Epithelial cell of prostate (primary cell): ENCODE measurements at regions not wholly inside any gene's neighbourhood (a gene's known extent, or its start where the extent isn't known, plus 50 kb on each side); places are given as distances from the start of the nearest gene placed in this dataset.

Source experiments
- DNase-seq: peaks from one replicate; pipeline ENCODE4 v3.0.0-alpha.2; 2011; ENCODE audit warnings: low read depth, low spot score
- H3K27ac ChIP-seq: fragments of 450-650 bp; 2 replicates; pipeline ENCODE4 v1.5.1; 2017; ENCODE audit warnings: mild to moderate bottlenecking

DNA sequence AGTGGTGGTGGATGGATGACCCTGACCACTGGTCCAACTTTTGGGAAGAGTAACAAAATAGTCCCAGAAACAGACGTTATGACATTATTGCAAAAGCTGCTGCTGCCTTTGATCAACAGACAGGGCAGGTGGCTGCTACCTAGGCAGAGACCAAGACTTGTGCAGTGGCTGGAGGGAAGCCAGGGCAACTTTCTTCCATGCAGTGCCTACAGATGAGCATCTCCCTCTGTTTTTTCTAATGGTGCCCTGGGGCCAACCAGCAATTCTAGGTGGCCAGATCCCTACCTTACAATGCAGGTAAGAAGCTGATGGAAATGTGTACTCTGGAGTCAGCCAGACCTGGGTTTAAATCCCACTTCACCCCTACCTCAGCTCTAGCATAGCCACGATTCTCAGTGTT is 283.1 kb upstream of the POU3F1 start:
- DNase-seq: no peak

DNA sequence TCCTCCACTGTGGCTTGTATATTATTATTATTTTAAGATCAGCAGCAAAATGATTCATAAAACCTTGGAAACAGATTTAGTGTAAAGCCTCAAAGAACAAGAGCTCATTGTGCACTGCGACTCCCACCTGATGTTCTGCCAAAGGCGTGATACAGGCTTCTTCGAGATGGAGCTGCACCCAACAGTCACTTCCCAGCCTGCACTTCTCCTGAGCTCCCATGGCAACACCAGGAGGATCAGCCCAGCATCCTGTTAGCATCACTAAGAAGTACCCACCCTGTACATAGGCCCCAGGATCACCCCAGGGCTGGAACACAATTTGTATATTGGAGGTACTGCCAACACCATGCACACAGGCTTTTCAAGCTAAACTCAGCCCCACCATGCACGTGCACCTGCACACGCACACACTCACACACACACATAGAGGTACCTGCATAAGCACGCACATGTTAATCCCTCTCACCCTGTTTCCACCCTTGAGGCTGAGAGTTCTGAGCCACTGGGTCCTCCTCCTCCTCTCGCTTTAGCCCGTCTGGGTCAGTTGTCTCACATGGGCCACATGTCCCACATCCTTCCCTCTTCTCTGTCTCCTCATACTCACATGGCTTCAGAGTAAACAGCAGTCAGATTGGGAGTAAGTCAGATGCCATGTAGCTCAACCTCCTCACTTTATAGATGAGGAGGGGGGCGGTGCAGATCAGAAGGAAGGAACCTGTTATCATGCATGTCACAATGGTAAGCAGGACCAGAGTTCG is 281.9 kb upstream of the POU3F1 start:
- DNase-seq: no peak
- H3K27ac ChIP-seq: no peak overlapping the region

More for the DNA sequence above, 283.1 kb upstream of the POU3F1 start:
- H3K27ac ChIP-seq: no peak overlapping the region

DNA sequence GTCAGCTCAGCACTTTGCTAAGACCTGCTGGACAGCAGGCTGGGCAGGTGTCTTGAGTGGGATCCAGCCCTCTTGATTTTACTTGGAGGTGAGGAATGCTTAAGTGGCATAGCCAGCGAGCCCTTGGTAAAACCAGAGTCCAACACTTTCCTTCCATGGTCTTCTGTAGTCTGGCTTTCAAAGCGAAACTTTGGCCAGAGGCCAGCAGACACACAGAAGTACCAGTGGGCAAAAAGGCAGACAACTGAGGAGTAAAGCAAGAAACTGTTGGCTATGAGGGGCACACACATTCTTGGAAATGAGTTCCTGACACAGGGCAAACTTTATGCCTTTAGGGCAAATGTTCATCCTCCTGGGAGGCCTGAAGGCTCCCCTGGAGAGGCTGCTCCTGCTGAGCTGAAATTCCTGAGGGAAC is 281.0 kb upstream of the POU3F1 start:
- no peak for DNase-seq

DNA sequence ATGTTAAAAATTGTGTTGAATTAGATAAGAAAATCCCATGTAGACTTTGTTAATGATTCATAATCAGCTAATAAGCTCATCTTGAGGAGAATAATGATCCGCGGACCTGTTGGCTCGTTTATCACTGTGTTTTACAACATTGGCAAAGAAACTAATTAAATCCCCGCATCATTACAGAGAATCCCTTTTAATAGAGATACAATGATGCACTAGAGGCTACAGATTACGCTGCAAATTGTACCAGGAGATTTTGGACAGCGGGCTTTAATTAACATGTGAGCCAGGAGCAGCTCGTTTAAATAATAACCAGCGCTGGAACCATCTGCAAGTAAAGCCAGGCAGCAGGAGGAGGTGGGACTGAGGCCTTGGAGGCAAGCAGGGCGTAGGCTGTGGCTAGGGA is 280.3 kb upstream of the POU3F1 start:
- H3K27ac ChIP-seq: no peak overlapping the region
- no peak for DNase-seq

More for the DNA sequence above, 281.0 kb upstream of the POU3F1 start:
- no peak overlapping the region for H3K27ac ChIP-seq

DNA sequence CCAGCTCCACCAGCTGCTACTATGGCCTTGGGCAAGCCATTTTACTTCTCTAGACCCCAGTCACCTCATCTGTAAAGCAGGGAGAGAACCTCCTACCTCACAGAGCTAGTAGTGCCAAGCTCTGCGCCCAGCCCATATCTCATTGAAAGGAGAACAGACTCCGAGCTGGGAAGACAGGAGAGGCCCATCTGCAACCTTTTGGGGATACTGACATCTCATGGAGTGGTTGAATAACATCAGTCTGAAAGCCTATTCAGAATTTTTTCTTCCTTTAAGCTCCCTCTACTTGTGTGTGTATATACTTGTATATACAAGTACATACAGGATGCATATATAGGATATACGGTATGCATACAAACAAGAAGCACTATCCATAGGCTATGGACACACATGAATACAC is 279.5 kb upstream of the POU3F1 start:
- H3K27ac ChIP-seq: no peak overlapping the region

DNA sequence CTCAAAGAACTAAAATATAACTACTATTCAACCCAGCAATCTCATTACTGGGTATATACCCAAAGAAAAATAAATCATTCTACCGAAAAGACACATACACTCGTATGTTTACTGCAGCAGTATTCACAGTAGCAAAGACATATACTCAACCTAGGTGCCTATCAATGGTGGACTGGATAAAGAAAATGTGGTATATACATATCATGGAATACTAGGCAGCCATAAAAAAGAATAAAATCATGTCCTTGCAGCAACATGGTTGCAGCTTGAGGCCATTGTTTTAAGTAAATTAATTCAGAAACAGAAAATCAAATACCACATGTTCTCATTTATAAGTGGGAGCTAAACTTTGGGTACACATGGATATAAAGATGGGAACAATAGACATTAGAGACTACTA is 266.2 kb upstream of the POU3F1 start:
- DNase-seq: no peak
- no peak overlapping the region for H3K27ac ChIP-seq

More for the DNA sequence above, 279.5 kb upstream of the POU3F1 start:
- no peak for DNase-seq

DNA sequence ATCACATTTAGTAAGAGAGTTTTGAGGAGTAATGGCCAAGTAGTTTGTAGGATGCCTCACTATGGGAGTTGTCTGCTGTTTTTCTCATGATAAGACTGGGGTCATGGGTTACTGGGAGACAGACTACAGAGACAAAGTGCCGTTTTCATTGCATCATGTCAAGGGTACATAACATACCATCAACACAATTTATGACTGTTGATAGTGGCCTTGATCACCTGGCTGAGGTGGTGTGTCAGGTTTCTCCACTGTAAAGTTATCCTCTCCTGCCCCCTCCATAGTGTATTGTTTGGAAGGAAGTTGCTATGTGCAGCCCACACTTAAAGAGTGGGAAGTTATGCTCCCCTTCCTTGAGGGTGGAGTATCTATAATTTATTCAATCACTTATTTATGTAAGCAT is 263.5 kb upstream of the POU3F1 start:
- no peak for DNase-seq
- no peak overlapping the region for H3K27ac ChIP-seq

DNA sequence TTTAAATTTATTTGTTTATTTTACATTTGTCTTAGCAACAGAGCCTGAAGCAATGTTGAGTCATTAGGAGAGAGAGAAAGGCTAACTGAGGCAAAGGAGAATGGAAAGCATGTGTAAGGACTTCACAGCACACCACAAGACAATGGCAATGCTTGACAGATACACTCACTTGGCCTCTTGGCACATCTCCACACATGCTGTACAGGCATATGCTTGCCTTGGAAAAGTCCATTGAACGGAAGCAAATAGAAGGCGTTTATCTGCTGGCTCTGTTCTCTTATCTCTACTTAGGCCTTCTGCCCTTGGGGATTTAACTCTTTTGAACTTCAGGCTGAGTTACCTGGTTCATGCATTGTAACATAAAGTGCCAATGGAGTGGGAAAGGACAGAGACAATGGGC is 262.2 kb upstream of the POU3F1 start:
- peak; percentile 87 for DNase-seq
- H3K27ac ChIP-seq: no peak overlapping the region

DNA sequence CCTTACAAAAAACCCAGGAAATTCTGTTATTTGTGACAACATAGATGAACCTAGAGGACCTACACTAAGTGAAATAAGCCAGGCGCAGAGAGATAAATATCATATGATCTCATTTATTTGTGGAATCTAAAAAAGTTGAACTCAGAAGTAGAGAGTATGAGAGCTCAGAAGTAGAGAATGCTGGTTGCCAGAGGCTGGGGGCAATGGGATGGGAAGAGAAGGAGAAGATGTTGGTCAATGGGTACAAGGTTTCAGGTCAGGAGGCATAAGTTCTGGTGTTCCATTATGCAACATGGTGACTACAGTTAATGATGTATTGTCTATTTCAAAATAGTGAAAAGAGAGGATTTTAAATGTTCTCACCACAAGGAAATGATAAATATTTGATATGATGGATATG is 259.1 kb upstream of the POU3F1 start:
- no peak for DNase-seq
- H3K27ac ChIP-seq: no peak overlapping the region

DNA sequence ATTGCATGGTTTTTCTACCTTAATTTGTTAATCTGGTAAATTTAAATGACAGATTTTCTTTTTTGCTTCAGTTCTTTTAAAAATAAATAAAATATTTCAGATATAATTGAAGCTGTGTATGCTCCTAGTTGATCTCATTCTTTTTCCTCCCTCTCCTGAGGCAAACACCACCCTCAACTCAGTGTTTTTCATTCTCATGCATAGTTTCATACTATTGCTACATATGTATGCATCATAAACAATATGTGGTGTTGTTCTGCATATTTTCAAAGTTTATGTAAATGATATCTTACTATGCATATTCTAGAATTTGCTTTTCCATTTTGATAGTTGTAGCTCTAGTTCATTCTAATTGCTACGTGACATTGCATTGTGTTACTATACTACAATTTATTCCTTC is 257.2 kb upstream of the POU3F1 start:
- H3K27ac ChIP-seq: no peak overlapping the region
- DNase-seq: no peak

DNA sequence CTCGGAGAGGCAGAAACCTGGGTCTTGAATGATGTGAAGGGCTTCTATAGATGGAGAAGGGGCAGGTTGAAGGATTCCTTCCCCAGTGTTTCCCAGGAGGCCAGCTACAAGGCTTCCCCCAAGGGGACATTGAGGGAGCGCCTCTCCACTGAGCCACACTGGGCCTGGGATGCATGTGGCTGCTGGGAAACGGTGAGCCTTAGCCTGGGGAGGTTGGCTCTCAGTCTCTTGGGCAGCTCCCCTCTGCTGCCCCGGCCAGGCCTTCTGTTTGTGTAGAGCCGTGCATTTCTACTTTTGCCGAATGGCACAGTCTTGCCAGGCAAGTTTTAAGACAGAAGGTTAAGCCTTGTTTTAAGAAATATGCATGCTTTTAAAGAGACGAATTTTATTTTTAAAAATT is 254.4 kb upstream of the POU3F1 start:
- no peak for DNase-seq
- no peak overlapping the region for H3K27ac ChIP-seq

DNA sequence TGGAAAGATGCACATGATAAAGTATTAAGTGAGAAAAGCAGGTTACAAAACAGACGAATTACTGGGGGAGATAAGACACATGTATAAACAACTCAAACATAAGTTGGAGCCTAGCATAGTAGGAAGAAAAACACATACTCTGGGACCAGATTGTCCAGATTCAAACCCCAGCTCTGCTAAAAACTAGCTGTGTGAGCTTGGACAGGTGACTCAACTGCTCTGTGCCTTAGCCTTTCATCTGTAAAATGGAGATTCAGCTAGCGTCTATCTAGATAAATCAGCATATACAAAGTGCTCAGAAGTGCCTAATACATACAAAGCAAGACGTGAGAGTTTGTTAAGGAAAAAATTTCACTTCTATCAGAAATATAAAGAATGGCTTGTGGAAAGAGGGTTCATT is 254.0 kb upstream of the POU3F1 start:
- DNase-seq: no peak
- H3K27ac ChIP-seq: no peak overlapping the region

DNA sequence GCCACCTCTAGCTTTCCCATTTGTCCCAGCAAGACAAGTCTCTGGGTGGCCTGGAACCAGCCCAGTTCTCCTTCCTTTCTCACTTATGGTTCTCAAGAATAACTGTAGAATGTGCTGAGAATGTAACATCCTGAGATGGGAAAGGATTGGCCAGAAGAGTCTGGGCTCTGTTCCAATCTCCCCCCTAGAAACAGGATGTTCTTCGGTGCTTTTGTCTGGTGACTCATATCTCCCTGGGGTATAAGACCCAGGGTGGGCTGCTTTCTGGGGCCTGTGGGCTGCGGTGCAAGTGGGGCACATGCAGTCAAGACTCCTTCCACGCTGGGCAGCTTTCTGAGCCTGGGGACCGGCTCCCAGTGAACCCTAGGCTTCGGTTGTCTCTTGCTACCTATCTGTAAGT is 251.2 kb upstream of the POU3F1 start:
- H3K27ac ChIP-seq: no peak overlapping the region
- no peak for DNase-seq

DNA sequence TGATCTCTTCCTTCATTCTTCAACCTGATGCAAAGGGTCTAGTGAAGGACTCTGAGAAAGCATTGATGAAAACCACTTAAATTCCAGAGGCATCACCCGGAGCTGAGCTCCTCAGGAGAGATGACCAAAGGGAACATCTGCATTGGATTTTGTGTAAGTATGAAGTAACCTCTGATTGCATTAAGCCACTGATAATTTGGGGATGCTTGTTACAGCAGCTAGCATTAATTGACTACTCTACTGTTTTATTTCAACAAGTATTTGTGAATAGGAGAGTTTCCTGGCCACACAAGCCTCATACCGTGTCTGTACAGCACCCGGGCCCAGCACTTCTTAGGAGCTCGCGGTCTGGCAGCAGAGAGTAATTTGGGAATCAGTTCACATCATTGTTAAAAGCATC is 250.7 kb upstream of the POU3F1 start:
- H3K27ac ChIP-seq: no peak overlapping the region
- DNase-seq: no peak

DNA sequence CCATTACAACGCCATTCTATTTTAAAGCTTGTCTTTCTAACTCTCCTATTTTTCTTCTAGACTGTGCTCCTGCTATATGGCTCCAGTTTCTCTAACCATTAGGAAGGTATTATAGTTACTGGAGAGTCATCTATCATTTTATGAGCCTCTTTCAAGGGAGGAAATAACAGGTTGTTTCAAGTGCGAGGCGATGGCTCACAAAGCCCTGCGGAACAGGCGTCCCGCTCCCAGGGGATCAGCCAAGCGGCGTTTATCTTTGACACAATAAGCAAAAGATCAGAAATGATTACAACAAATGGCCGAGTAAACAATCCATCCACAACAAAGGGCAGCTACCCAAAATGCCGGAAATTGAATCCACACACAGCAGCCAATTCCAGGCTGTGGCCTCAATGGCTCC is 249.5 kb upstream of the POU3F1 start:
- H3K27ac ChIP-seq: no peak overlapping the region
- no peak for DNase-seq

DNA sequence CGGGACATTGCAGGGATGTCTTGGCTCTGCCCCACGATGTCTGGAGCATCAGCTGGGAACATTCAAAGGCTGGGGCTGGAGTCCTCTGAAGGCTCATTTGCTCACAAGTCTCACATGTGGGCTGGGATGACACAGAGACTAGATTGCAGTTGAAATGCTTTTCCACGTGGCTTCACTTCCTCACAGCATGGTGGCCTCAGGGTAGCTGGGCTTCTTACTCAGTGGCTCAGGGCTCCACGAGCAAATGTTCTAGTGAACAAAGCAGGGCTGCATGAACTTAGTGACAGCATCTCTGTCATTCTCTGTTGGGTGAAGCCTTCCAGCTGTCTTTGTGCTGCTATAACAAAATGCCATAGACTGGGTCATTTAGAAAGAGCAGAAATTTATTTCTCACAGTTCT is 247.0 kb upstream of the POU3F1 start:
- no peak for DNase-seq

DNA sequence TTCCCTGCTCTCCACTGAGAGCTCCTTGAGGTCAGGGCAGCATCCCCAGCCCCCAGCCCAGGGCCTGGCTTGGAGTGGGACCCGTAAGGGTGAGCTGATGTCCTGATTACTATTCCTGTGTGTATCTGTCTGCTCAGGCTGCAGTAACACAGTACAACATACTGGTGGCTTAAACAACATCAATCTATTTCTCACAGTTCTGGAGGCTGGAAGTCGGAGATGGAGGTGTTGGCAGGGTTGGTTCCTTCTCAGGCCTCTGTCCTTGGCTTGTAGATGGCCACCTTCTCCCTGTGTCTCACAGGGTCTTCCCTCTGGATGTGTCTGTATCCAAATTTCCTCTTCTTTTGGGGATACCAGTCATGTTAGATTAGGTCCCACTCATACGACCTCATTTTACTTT is 246.4 kb upstream of the POU3F1 start:
- DNase-seq: no peak
- H3K27ac ChIP-seq: no peak overlapping the region

More for the DNA sequence above, 247.0 kb upstream of the POU3F1 start:
- no peak overlapping the region for H3K27ac ChIP-seq

DNA sequence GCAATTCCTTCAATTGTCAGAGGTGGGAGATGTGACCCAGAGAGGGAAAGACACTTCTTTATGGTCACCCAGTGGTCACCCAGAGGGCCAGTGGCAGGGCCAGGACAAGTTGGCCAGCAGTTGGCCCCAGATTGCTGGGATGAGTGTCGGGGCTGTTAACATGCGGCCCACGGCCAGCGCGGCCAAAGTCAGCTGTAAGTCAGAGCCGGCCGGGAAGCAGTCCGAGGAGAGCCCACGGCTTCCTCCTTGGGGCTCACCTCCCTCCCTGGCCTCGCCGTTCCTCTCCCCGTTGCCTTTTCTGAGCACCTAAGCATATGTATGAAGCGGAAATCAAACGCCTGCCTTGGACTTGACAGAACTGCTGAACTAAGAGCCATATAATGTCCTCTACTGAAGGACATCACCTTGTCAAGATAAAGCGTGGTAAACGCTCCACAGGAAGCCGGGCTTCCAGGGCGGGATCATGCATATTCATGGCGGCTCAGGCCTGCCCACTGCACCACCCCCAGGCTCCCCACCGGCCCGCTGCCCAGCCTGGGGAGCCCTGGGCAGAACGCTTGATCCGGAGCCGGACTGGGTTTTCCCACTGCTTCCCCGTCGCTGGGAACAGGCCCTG is 245.4 kb upstream of the POU3F1 start:
- H3K27ac ChIP-seq: no peak overlapping the region

DNA sequence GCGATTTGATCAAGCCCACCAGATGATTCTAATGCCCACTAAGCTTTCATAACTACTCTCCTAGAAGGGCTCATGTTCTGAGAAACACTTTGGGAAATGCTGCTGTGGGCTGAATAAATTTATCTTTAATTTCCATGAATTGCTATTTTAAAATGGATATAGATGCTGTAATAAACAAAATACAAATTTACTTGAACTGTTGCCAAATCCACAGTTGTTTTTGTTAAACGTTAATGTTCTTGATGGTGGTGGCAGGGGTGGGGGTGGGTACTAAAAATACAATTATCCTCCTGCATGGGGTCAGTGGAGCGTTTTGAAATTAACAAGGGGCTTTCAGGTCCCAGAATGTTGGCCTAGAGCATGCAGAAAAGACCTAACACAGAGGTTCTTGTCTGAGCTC is 244.7 kb upstream of the POU3F1 start:
- no peak overlapping the region for H3K27ac ChIP-seq
- no peak for DNase-seq

More for the DNA sequence above, 245.4 kb upstream of the POU3F1 start:
- DNase-seq: no peak

DNA sequence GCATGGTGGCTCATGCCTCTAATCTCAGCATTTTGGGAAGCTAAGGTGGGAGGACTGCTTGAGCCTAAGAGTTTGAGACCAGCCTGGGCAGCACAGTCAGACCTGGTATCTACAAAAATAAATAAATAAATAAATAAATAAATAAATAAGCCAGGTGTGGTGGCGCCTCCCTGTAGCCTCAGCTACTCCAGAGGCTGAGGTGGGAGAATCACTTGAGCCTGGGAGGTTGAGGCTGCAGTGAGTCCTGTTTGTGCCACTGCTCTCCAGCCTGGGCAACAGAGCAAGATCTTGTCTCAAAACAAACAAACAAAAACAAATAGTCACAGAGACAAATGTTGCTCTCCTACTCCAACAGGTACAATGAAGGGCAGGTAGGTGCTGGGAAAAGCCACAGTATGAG is 242.4 kb upstream of the POU3F1 start:
- DNase-seq: no peak

DNA sequence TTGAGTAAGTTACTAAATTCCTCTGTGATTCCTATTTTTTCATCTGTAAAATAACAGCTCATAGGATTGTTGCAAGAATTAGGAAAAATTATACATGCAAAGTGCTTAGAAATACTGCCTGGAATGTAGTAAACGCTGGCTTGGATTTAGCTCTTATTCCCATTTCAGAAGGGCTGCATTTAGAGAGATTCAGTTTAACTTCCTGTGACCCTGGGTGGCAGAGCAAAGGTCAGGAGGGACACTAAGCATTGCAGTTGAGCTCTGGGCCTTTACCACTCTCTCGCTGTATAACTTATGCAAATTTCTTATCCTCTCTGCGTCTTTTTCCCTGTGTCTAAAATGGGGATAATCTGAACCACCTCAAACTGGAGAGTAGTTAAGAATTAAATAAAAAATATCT is 241.0 kb upstream of the POU3F1 start:
- DNase-seq: no peak
- no peak overlapping the region for H3K27ac ChIP-seq

More for the DNA sequence above, 242.4 kb upstream of the POU3F1 start:
- H3K27ac ChIP-seq: no peak overlapping the region

DNA sequence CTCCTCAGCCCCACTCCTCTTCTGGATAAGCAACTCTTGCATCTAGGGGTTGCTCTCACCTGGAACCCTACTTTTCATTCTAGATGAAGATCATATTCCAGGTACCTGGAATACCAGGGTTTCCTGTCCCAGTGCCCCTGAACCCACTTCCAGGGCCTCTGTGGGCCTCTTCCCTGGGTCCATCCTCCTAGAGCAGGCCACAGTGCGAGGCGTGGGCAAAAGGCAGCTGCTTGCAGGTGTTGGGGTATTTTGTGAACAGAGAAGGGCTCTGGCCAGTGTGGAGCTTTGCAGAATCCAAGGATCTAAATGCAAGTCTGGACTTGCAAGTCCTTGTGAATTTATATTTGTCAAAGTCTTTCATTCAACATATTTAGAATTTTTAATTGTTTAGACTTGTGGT is 240.4 kb upstream of the POU3F1 start:
- no peak for DNase-seq

More for the DNA sequence above, 240.4 kb upstream of the POU3F1 start:
- H3K27ac ChIP-seq: no peak overlapping the region
